NOMO-1 (cell line): ENCODE measurements at regions not wholly inside any gene's neighbourhood (a gene's known extent, or its start where the extent isn't known, plus 50 kb on each side); places are given as distances from the start of the nearest gene placed in this dataset.

Source experiments
- DNase-seq, 2 experiments: peaks; one replicate each; lab custom pipeline; 2025; ENCODE audit not compliant: unreplicated experiment in 2 of 2; lab: John Stamatoyannopoulos, UW

DNA sequence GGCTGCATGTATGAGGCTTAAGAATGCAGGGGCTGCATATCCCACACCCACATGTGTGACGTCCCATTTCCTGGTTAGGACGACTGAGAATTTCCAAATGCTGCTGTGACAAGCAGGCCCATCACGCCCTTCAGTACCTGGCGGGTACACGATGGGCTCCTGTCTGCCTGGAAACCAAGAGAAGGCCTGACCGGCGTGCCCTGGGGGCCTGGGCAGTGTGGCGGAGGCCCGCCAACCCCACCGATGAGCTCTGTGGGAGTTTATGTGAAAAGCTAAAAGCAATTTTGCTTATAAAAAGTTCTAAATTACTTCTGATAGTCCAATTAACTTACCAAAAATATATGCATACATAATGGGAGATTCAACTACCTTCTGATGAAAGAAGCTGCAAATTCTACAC is 837.3 kb downstream of the GALR1 start:
- DNase-seq: no peak

DNA sequence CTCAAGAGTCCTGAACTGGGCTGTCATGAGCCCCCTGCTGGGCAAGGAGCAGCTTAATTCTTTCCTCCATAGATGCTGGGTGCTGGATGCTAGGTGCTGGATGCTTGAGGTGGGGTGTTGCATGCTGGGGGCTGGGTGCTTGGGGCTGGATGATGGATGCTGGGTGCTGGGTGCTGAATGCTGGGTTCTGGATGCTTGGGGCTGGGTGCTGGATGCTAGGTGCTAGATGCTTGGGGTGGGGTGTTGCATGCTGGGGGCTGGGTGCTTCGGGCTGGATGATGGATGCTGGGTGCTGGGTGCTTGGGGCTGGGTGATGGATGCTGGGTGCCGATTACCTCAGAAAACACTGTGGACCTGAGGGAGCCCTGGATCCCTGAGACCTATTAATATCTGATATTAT is 837.7 kb downstream of the GALR1 start:
- DNase-seq: no peak

DNA sequence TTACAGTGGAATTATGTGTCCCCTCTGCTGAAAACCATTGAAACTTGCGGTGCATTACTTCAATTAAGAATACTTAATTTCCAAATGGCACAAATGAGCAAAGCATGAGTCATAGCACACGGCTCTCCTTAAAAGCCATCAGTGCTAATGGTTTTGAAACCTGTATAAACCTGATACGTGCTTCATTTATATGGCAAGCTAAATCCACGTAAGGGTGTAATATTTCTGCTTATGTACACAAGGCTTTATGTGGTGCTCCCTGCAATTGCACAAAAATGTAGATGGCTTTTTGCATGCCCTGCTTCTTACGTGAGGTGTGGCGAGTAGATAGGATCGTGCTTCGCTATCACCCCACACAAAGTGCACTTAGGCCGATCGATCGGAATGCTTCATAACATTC is 840.9 kb downstream of the GALR1 start:
- DNase-seq: no peak

DNA sequence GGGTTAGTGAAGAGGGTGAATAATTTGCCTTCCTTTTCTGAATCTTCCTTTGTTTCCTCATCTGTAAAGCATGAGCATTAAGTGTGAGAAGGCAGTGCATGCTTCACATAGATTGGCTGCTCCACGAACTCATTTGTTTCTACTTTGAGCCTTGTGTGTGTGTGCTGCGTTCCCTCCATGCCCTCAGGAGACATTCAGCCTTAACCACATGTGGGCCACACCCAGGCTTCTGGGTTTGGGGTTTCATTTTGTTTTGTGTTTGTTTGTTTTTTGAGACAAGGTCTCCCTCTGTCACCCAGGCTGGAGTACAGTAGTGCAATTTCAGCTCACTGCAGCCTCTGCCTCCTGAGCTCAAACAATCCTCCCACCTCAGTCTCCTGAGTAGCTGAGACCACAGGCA is 843.3 kb downstream of the GALR1 start:
- no peak for DNase-seq

DNA sequence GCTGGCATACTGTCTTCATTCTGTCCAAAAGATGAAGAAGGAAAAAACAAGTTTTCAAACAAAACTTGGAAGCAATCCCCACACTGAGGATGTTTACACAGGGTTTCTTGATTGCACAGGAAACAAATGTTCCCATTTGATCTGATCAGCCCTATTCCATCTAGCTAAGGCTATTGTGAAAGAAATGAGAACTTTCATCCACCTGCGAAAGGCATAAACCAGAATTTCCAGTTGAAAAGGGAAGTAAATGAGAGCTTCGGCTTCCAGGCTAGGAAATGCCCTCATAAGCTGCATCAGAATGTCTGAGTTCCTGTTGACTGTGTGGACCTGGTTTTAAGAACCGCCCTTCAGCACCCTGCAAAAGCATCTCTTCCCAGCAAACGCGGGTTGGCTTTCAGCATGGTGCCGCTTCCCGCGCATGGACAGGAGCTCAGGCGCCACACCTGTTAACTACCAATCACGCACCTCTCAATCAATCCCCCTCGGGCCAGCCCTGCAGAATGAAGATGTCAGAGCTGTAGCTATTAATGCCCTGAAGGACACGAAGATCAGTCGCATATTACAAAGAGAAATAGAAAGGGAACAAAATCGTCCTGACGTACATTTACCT is 850.4 kb downstream of the GALR1 start:
- DNase-seq: no peak

DNA sequence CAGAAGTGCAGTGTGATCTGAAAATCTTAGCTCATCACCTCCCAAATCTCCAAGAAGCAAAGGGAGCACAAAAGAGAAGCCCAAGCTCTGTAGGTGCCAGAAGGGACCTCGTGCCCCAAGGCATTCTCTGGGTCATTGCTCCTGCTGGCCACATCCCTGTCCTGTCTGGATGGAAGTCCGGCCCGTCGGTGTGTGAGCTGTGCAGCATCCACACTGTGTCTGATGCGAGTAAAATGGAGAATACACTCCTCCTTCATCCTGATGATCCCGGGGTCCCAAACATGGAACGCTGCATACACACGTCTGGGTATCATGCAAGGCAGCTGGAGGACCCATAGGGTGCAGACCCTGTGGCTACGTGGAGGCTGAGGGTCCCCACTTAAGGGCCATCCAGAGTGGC is 851.4 kb downstream of the GALR1 start:
- no peak for DNase-seq

DNA sequence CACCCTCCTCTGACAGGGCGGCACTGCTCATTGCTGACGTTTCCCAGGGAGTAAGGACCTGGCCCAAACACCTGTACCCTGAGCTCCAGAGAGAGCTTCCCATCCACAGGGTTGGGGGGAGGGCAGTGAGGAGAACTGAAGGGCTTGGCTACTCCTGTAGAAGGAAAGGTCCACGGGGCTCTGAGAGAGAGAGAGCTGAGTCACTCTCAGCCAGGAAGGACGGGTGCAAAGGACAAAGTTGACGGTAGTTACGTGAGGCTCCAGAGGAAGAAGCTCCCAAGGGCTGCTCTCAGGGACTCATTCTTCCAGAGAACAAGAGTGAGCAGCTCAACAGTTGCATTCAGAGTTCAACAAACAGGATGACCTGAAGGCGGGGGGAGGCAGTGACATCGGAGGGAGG is 852.5 kb downstream of the GALR1 start:
- DNase-seq: no peak

DNA sequence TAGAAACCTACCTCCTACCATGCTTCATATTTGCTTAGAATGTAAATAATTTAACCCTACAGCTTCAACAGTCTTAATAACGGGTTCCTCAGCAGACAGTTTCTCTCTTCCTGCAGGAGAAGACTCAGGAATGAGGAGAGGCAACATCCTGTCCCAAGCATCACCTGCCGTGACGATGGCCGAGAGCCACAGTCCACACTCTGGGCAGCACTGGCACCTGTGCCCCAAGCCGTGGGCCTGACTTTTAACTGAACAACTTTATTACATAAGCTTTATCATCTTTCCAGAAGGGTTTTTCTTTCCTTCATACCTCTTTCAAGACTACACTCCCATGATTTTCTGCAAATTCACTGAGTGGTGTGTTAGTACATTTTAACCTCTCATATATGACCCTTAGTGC is 856.0 kb downstream of the GALR1 start:
- no peak for DNase-seq

DNA sequence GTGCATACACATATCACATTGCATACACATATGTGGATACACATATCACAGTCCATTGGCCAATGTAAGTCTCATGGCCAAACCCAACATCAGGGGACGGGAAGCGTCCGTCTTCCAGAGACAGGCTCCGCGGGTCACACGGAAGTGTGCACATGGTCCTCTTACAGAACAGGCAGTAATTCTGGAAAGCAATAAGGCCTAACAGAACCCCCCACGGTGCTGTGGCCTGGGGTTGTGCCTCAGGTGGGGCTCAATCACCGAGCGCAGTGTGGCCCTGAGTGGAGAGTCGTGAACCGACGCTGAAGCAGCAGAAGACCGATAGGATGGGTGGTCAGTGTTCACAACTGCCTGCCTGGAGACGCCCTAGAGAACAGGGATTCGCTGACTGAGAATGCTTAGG is 857.3 kb downstream of the GALR1 start:
- DNase-seq: no peak

DNA sequence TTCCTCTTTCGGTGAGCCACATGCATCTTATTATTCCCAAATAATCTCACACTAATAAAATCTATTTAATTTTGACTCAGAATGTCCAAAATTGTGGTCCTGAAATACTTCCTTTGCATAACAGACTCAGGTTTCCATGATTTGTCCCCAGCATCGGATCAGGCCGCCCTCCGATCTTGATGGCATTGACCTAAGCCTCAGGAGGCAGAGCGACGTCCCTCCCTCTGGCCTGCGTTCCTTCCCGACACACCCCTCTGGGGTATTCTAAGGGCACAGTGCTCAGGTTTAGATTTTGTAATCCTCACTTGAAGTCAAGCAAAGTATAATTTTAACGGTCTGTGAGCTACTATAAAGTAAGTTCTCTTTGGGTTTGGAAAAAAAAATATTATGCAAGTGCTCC is 857.7 kb downstream of the GALR1 start:
- no peak for DNase-seq

DNA sequence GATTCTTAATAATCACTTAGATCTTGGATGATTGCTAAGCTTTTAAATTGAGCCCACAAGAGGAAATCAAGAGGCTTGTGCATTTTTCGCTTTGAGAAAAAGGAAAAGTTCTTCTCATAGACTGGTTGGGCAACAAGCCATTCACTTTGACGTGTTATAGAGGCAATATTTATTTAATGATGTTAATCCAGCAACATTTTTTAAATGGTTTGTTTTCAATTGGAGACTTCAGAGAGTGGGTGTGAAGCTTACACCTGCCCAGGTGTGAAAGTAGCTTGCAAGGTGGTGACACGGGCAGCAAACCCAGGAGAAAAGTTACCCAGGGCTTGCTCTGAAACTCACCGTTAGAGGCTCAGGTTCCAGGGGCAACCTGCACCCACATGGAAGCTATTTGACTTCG is 858.9 kb downstream of the GALR1 start:
- DNase-seq: no peak

DNA sequence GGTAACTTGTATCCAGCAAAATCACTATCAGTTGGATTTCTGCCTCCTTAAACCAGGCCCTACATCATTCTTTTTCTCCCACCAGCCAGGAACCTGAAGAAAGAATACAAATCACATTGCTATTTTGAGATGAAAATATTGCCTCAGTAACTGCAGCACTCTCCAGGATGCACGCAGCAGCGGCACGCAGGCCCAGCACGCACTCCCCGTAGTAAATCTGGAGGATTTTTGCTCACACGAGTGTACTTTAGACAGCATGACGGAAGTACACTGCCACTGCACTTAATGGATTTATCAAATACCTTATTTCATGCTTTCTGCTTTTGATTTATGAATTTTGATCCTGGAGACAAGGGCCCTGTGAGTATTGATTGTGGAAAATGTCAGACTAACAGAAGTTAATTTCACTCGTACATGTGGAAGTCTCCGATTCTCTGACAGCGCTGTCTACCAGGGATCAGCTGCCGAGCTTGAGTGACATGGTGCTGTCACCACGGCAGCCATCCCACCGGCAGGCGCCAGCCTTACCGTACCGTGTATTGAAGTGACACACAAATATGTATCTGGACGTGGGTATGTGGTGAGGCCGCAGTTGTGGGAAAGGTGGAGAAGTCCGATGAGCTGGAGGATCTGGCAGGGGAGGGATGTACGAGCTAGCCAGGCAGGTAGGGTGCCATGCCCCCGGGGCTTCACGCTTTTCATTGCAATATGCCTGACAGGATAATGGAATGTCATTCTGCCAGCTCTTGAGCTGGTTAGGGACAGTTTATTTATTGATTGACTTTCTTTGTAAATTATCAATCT is 863.7 kb downstream of the GALR1 start:
- DNase-seq: no peak

DNA sequence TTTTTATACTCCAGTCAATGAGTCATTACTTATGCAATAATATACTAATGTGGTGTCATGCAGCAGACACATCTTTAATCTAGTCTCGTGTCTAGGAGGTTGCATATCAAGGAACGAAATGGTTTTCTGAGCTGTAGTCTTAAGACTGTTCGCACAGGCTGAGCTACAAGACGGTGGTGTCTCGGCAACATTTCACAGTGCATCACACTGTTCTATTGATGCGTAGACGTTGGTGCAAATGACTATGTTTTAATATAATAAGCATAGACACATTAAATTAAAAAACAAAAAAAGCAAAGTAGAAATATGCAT is 864.2 kb downstream of the GALR1 start:
- DNase-seq: no peak

DNA sequence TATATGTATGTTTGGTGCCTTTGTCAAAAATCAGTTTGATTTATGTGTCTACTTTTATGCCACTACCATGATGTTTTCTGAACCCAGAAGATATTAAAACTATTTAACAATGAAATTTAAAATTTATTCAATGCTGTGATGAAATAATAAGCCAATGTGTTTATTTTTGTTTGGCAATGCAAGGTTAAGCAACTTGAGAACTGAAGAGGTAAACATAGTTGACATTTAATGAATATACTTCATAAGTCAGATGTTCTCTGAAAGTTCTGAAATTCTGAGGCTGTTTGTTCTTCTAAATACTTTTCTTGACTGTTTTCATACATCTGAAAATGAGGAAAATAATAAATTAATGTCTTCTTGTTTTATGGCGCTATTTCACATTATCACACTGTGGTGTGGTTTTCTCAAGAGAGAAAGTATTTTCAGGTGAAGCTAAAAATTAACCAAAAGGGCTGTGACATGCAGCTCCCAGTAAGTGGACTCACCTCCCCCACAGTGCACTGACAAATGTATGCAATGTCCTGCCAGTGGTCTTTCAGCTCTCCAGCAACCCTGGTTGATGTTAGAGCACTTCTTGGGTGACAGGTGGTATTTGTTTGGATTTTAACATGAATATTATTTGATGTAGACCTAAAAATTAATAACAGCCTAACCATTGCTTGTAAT is 863.6 kb upstream of the SALL3 start:
- no peak for DNase-seq

DNA sequence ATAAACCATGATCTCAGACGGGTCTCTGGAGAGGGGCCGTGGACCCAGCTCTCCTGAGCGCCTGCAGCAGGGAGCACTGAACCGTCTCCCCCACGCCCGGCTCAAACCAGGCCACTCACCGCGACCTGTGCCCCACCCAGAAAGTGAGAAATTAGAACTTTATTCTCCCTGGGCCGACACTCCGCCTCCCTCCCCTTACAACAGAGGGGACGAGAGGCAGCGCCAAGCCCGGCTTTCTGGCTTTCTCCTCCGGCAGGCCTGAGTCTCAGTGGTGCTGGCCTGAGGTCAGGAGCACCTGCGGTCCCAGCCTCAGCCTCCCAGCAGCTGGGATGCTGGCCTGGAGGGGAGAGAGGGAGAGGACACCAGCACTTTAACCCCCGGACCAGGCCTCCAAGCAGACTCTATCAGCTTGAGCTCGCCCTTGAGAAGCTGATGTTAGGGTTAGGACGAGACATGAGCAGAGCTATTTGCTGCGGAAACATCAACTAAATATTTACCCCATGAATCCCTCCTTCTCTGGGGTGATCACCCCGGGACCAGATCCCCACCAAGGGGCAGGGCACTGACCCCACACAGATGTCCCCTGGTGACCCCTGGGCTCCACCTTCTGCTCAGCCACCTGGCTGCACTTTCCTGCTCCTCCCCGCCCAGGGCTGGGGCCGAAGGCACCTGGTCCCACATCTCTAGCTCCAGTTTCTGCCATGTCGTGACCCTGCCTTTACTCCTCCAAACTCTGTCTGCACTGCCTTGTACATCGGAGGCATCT is 856.3 kb upstream of the SALL3 start:
- no peak for DNase-seq

DNA sequence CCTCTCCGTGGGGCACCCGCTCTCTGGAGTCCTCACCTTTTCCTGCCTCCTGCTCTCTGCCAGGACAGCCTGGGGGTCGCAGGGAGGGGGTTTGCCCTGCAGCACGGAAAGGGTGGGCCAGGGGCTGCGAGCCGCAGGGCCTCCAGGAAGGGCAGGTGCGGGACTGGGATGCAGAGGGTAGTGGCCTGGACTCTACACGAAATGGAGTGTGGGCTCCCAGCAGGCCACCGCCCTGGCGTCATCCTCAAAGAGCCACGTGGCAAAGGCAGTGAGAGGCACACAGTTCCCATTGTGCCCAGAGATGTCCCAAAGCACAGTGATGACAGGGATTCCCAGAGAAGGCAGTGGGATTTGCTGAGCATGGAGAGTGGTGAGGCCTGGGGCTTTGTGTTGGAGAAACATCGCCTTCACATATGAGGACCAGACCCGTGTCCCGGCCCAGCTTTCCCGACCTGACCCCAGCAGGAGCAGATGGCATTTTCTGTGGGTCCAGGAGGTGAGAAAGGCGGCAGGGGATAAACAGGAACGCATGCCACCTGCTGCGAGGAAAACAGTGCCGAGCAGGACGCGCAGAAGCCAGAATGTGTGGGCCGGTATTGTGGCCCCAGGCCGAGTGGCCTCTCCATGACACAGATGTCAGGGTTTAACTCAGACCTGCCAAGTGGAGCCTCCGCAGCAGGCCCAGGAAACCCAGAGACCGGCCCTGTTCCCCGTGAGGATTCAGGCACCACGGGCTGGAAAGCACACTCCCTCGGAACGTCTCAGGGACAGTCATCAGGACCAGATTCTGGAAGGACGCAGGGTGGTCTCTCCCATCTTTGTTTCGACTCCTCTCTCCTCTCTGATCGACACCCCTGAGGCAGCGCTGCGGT is 855.5 kb upstream of the SALL3 start:
- DNase-seq: no peak

DNA sequence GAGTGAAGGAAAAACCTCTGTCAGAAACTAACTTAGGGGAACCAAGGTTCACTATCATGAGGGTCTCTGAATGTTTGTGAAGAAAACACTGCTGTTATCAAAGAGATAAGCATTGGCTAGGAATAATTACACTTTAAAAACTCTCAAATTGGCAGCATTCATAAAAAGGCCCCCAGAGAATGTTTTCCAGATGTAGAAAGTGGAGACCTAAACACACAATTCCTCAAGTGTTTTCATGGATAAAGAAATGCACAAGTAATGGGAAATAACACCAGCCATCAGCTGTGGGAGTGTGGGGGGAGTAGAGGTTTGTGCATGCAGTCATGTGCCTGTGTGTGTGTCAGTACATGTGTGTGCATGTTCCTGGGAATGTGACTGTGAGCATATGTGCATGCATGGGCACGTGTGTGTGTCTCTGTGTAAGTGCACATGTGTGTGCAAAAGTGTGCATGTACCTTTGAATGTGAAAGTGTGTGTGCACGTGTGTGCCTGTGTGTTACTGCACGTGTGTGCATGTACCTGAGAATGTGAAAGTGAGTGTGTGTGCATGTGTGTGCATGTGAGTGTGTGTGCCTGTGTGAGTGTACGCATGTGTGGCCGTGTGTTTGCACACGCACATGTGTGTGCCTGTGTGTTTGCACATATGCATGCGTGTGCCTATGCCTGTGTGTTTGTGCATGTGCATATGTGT is 854.3 kb upstream of the SALL3 start:
- DNase-seq: no peak

DNA sequence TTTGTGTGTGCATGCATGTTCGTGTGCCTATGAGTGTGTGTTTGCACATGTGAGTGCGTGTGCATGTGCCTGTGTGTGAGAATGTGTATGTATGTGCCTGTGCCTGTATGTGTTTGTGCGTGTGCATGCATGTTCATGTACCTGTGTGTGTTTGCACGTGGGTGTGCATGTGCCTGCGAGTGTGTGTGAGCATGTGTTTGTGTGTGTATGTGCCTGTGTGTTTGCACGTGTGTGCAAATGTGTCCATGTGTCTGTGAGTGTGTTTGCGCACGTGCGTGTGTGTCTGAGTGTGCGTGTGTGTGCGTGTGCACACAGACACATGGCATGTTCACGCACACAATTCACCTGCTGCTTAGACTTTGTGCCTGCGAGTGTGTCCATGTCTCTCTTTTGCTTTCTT is 853.5 kb upstream of the SALL3 start:
- no peak for DNase-seq

DNA sequence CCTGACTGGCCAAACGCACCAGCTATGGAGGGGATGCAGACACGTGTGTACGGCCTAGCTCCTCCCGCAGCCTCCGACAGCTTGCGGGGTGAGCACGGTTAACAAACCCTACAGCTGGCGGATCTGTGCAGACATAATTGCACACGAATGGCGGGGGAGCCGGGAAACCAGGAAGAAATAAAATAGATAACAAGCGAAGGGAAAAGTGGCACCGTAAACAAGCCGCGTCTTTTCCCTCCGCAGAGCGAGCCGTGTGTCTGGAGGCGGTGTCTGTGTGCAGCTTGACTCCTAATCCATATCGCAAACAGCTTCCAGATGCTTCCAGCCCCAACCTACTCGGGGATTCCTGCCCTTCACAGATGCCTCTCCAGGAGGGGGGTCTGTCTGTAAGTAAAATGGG is 853.1 kb upstream of the SALL3 start:
- no peak for DNase-seq

DNA sequence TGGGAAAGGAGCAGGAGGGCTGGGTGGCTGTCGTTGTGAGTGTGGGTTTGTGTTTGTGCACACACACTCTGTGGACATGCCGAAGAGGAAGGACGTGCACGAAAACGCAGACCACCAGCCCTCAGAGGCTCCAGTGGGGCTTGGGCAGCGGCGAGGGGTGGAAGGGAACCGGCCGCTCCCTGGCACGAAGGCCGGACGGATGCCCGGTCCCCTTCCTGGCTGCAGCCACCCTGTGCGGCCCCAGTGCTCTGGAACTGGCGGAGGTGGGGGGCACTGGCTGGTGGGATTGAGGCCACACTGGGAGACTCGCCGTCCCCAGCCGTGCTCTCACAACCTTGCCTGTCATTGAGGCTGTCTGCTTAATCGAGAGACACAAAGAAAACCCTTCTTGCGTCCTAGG is 852.6 kb upstream of the SALL3 start:
- DNase-seq: no peak
